ENCODE measurements at regions not wholly inside any gene's neighbourhood (a gene's known extent, or its start where the extent isn't known, plus 50 kb on each side); places are given as distances from the start of the nearest gene placed in this dataset.

DNA sequence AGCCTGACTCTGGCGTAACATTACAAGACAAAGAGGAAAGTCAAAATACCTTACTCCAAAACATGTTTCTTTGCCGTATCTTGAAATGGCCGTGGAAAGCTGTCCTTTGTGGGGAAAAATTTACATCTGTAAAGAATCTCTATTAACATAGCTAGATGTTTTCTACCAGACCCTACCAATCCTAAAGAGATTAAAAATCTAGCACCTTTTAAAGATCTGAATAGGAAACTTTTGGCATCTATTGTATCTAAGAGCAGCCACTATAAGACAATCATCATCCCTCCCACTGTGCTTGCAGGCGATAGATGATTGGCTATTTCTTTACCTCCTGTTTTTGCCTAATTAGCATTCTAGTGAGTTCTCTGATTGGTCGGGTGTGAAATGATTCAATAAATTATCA lies 82.5 kb upstream of the SNCAIP start:
- TF ChIP-seq, protein P1, sequence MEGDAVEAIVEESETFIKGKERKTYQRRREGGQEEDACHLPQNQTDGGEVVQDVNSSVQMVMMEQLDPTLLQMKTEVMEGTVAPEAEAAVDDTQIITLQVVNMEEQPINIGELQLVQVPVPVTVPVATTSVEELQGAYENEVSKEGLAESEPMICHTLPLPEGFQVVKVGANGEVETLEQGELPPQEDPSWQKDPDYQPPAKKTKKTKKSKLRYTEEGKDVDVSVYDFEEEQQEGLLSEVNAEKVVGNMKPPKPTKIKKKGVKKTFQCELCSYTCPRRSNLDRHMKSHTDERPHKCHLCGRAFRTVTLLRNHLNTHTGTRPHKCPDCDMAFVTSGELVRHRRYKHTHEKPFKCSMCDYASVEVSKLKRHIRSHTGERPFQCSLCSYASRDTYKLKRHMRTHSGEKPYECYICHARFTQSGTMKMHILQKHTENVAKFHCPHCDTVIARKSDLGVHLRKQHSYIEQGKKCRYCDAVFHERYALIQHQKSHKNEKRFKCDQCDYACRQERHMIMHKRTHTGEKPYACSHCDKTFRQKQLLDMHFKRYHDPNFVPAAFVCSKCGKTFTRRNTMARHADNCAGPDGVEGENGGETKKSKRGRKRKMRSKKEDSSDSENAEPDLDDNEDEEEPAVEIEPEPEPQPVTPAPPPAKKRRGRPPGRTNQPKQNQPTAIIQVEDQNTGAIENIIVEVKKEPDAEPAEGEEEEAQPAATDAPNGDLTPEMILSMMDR (conservative IDR thresholded peaks at IDR 0.05; ENCODE audit: low read depth, low read length): no peak
- no peak for DNase-seq (ENCODE audit: low read depth)
- H3K4me3 ChIP-seq (ENCODE audit: low read length): no peak overlapping the region

DNA sequence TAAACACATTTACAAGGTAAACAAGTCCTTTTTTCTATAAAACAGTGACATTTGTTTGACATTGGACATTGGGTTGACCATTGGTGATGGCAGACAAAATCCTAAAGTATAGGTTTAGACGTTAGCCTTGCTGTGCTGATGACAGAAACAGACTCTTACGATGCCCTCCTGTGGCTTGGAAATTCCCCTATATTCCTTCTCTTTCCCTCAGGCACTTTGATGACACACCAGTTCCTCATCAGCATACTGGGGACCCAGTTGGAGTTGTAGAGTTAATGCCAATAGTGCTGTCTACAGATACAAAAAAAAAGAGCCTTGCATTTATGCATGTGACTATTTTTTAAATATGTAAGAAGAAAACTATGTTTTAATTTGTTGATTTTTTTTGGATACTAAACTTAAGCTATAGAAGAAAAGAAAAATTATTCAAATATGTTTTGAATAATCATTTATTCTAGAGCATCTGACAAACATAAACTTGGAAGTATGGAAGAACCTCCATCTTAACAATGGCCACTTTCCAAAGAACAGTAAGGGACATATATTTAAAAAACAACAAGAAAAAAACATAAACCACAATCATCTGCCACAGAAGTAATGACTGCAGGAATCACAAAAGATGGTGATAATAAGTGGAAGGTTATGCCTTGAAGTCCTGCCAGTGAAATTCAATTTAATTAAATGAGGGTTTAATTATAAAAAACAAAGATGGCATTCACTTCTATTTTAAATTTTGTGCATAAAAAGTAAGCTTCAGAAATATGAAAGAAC lies 75.6 kb upstream of the SNCAIP start:
- DNase-seq (ENCODE audit: low read depth): no peak
- no peak overlapping the region for H3K4me3 ChIP-seq (ENCODE audit: low read length)
- TF ChIP-seq, protein P1 (conservative IDR thresholded peaks at IDR 0.05; ENCODE audit: low read depth, low read length): no peak

DNA sequence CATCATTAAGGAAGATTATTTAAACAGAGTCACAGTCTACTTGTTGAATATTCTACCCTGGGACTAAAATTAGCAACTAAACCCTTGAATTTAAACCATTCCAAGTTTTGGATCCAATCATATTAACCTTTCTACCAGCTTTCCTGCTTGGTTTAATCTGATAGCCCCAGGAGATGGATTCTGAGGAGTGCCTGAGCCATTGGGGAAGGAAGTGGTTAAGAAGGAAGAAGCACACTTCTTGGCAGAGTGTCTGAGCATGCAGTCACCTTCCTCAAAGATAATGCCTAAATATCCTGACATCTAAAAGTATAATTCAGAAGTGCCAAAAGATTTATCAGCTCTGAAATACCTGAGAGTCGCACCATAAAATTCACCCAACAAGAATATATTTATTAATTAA lies 74.1 kb upstream of the SNCAIP start:
- TF ChIP-seq, protein P1 (conservative IDR thresholded peaks at IDR 0.05; ENCODE audit: low read depth, low read length): no peak
- no peak overlapping the region for H3K4me3 ChIP-seq (ENCODE audit: low read length)
- DNase-seq (ENCODE audit: low read depth): no peak

DNA sequence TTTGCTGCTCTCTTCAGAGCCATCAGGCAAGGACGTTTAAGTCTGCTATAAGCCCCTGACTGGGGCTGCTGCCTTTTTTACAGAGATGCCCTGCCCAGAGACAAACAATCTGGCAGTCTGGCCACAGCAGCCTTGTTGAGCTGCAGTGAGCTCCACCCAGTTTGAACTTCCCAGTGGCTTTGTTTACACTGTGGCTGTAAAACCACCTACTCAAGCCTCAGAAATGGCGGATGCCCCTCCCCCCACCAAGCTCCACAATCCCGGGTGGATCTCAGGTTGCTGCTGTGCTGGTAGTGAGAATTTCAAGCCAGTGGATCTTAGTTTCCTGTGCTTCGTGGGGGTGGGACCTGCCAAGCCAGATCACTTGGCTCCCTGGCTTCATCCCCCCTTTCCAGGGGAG lies 59.7 kb upstream of the SNCAIP start:
- DNase-seq (ENCODE audit: low read depth): no peak
- TF ChIP-seq, protein P1 (conservative IDR thresholded peaks at IDR 0.05; ENCODE audit: low read depth, low read length): no peak
- no peak overlapping the region for H3K4me3 ChIP-seq (ENCODE audit: low read length)

DNA sequence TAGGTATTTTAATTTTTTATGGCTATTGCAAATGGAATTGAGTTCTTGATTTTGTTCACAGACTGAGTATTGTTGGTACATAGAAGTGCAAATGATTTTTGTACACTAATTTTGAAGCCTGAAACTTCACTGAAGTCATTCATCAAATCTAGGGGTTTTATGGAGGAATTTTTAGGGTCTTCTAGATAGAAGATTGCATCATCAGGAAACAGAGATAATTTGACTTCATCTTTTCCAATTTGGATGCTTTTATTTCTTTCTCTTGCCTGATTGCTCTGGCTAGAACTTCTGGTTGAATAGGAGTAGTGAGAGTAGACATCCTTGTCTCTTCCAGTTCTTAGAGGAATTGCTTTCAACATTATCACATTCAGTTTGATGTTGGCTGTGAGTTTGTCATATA lies 58.2 kb upstream of the SNCAIP start:
- no peak for DNase-seq (ENCODE audit: low read depth)
- TF ChIP-seq, protein P1 (conservative IDR thresholded peaks at IDR 0.05; ENCODE audit: low read depth, low read length): no peak
- H3K4me3 ChIP-seq (ENCODE audit: low read length): no peak overlapping the region

DNA sequence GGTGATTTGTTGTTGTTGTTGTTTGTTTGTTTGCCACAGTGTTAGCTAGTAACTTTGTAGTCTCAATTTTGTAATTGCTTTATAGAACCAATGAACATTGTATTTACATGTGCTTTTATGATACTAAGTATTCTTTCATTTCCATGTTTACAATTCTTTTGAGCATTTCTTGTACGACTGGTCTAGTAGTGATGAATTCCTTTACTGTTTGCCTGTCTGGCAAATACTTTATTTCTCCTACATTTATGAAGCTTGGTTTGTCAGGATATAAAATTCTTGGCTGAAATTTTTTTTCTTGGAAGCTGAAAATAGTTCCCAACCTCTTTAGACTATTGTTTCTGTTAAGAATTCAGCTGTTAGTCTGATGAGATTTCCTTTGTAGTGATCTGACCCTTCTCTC lies 55.6 kb upstream of the SNCAIP start:
- no peak for DNase-seq (ENCODE audit: low read depth)
- H3K4me3 ChIP-seq (ENCODE audit: low read length): no peak overlapping the region
- TF ChIP-seq, protein P1 (conservative IDR thresholded peaks at IDR 0.05; ENCODE audit: low read depth, low read length): no peak

DNA sequence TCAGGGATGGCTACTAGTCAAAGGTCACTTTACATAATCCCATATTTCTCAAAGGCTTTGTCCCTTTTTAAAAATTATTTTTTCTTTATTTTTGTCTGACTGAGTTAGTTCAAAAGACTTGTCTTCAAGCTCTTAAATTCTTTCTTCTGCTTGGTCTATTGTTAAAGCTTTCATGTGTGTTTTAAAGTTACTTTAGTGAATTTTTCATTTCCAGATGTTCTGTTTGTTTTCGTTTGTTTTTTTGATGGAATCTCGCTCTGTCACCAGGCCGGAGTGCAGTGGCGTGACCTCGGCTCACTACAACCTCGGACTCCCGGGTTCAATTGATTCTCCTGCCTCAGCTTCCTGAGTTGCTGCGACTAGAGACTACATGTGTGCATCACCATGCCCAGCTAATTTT lies 55.0 kb upstream of the SNCAIP start:
- DNase-seq (ENCODE audit: low read depth): no peak
- H3K4me3 ChIP-seq (ENCODE audit: low read length): no peak overlapping the region
- TF ChIP-seq, protein P1 (conservative IDR thresholded peaks at IDR 0.05; ENCODE audit: low read depth, low read length): no peak
